Panc1 (cell line): ENCODE measurements at regions not wholly inside any gene's neighbourhood (a gene's known extent, or its start where the extent isn't known, plus 50 kb on each side); places are given as distances from the start of the nearest gene placed in this dataset.

ENCODE experiments used
- ATAC-seq: fragments of 200-7000 bp; cut with Tn5 transposase; 2 replicates; pipeline ENCODE4 v1.9.1; 2020; ENCODE audit warnings: mild to moderate bottlenecking, moderate library complexity
- BruUV-seq: library from RNA; stranded (reverse); fragments of 400-500 nt; replicated peaks from 2 replicates; lab custom pipeline; 2021; lab: Mats Ljungman, UMichigan
- CTCF ChIA-PET: fragments of 300-600 bp; sonication (Branson Sonifier 250); formaldehyde crosslinking; loops from one replicate; lab custom pipeline; 2022; ENCODE audit warnings: antibody characterized with exemption; lab: Charles Lee
- POLR2A ChIA-PET: fragments of 300-600 bp; sonication (Branson Sonifier 250); formaldehyde crosslinking; loops from one replicate; lab custom pipeline; 2022; ENCODE audit warnings: antibody characterized with exemption; lab: Charles Lee
- DNase-seq: peaks from one replicate; pipeline ENCODE4 v3.0.0-alpha.2; 2010; ENCODE audit warnings: low read depth, low spot score
- H3K27ac ChIP-seq: 2 replicates; pipeline ENCODE4 v1.5.1; 2011; ENCODE audit warnings: mild to moderate bottlenecking, low read length, inconsistent platforms
- H3K27me3 ChIP-seq: fragments of 200-500 bp; sonication (Bioruptor generic); 2 replicates; pipeline ENCODE4 v1.6.0; 2014; ENCODE audit warnings: low read length, inconsistent platforms; ENCODE audit not compliant: control insufficient read depth, insufficient read depth
- H3K36me3 ChIP-seq: fragments of 200-500 bp; sonication (Bioruptor generic); 2 replicates; pipeline ENCODE4 v1.5.1; 2014; ENCODE audit warnings: inconsistent platforms, mild to moderate bottlenecking, low read length, moderate library complexity; ENCODE audit not compliant: control insufficient read depth, insufficient read depth
- H3K4me1 ChIP-seq: 2 replicates; pipeline ENCODE4 v1.5.1; 2011; ENCODE audit warnings: inconsistent platforms, mild to moderate bottlenecking, low read length, moderate library complexity; ENCODE audit not compliant: control insufficient read depth, insufficient read depth
- H3K4me3 ChIP-seq, 2 experiments: 2 replicates each; pipeline ENCODE4 v1.5.1; 2011 to 2012; ENCODE audit warnings: low read depth in 2 of 2, low read length in 2 of 2, mild to moderate bottlenecking in 2 of 2, inconsistent platforms in 1 of 2, moderate library complexity in 1 of 2
- H3K9me3 ChIP-seq: fragments of 200-500 bp; sonication (Bioruptor generic); 2 replicates; pipeline ENCODE4 v1.5.1; 2014; ENCODE audit warnings: low read depth, mild to moderate bottlenecking, inconsistent platforms, low read length, moderate library complexity; ENCODE audit not compliant: control insufficient read depth, insufficient read depth
- POLR2AphosphoS5 ChIP-seq: IDR thresholded peaks from 2 replicates; pipeline ENCODE4 v1.6.1; 2012; ENCODE audit warnings: mild to moderate bottlenecking, low read depth, low read length, moderate library complexity
- REST ChIP-seq, 2 experiments: IDR thresholded peaks; 2 replicates each; pipeline ENCODE4 v1.6.1; 2011 to 2012; ENCODE audit warnings: low read depth in 2 of 2, control low read depth in 1 of 2, low read length in 1 of 2, mild to moderate bottlenecking in 1 of 2, moderate library complexity in 1 of 2; ENCODE audit not compliant: insufficient read depth in 1 of 2
- SIN3A ChIP-seq: IDR thresholded peaks from 2 replicates; pipeline ENCODE4 v1.6.1; 2012; ENCODE audit warnings: low read depth, mild to moderate bottlenecking, low read length, moderate library complexity, borderline replicate concordance; ENCODE audit not compliant: insufficient read depth
- TCF7L2 ChIP-seq: IDR thresholded peaks from 2 replicates; pipeline ENCODE4 v1.6.1; 2011; ENCODE audit warnings: mild to moderate bottlenecking, low read depth, low read length, inconsistent platforms
- in situ Hi-C: cut with HindIII; loops from 2 replicates; pipeline ENCODE4 v1.10.0; 2016; ENCODE audit warnings: low sequenced_read_pairs, low pct_unique_long_range_greater_than_20kb
- intact Hi-C: fragments of 100-400 bp; cut with micrococcal nuclease; formaldehyde crosslinking; loops from one replicate; pipeline ENCODE4 v1.10.0; 2022; ENCODE audit not compliant: unreplicated experiment
- TF ChIP-seq, protein P1 (sequence below): fragments of 450-650 bp; IDR thresholded peaks from 2 replicates; pipeline ENCODE4 v1.5.1; 2017; ENCODE audit warnings: mild to moderate bottlenecking

DNA sequence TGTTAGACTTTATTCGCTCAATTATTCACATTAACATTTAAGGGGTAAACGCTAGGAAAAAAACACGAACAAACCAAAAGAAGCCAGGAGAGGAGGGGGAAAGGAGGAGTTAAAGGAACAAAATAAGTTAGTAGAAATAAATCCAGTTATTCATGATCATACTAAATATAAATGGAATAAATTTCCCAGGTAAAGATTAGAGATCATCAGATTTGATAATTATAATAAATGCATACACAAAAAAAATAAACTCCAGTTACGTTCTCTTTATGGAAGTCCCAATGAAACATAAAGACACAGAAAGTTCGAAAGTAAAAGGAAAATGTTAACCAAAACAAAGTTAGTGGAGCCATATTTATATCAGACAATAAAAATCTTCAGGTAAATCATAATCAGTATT is 568.7 kb upstream of the NOX3 start:
- Histone ChIP-seq H3K4me3 (no peak overlapping the region), H3K27ac (no peak overlapping the region), H3K27me3 (no peaks in the 10 kb centered on the region), H3K36me3 (no peaks in the 10 kb centered on the region), H3K9me3 (peaks cover 4% of the 10 kb centered on the region; the same call in 1 of the 2 replicates), H3K4me1 (no peaks in the 10 kb centered on the region)
- BruUV-seq = no TSS peak
- intact Hi-C loops (no loop called here), in situ Hi-C loops (no loop called here)
- TF ChIP-seq REST (IDR thresholded peaks at IDR 0.05; ENCODE audit: insufficient read depth in 1 of 2, low read depth in 2 of 2, low read length in 1 of 2) (no peak), POLR2AphosphoS5 (no peak), TCF7L2 (no peak), SIN3A (no peak)
- TF ChIP-seq, protein P1, sequence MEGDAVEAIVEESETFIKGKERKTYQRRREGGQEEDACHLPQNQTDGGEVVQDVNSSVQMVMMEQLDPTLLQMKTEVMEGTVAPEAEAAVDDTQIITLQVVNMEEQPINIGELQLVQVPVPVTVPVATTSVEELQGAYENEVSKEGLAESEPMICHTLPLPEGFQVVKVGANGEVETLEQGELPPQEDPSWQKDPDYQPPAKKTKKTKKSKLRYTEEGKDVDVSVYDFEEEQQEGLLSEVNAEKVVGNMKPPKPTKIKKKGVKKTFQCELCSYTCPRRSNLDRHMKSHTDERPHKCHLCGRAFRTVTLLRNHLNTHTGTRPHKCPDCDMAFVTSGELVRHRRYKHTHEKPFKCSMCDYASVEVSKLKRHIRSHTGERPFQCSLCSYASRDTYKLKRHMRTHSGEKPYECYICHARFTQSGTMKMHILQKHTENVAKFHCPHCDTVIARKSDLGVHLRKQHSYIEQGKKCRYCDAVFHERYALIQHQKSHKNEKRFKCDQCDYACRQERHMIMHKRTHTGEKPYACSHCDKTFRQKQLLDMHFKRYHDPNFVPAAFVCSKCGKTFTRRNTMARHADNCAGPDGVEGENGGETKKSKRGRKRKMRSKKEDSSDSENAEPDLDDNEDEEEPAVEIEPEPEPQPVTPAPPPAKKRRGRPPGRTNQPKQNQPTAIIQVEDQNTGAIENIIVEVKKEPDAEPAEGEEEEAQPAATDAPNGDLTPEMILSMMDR = no peak
- DNase-seq (no peak), ATAC-seq (no peak)
- POLR2A ChIA-PET = no interaction called here
- CTCF ChIA-PET = no interaction called here

GRCh38 chr6:156021746-156022396 is 566.2 kb upstream of the NOX3 start:
- Histone ChIP-seq H3K27me3 (no peaks in the 10 kb centered on the region), H3K4me1 (no peaks in the 10 kb centered on the region), H3K4me3 (no peak overlapping the region), H3K27ac (no peak overlapping the region), H3K9me3 (peaks cover 4% of the 10 kb centered on the region; the same call in 1 of the 2 replicates), H3K36me3 (no peaks in the 10 kb centered on the region)
- DNase-seq (no peak), ATAC-seq (no peak)
- in situ Hi-C loops (no loop called here), intact Hi-C loops (no loop called here)
- TF ChIP-seq SIN3A = no peak
- no TSS peak for BruUV-seq
- ChIA-PET CTCF (no interaction called here), POLR2A (no interaction called here)

GRCh38 chr6:156017838-156018237 is 562.2 kb upstream of the NOX3 start:
- no peaks in the 10 kb centered on the region for H3K27me3 ChIP-seq
- no peaks in the 10 kb centered on the region for H3K4me1 ChIP-seq
- intact Hi-C loops (no loop called here), in situ Hi-C loops (no loop called here)
- no peak overlapping the region for H3K27ac ChIP-seq
- no peaks in the 10 kb centered on the region for H3K36me3 ChIP-seq
- ChIA-PET CTCF (no interaction called here), POLR2A (no interaction called here)
- H3K4me3 ChIP-seq = no peak overlapping the region
- H3K9me3 ChIP-seq = no peaks in the 10 kb centered on the region
- DNase-seq (no peak), ATAC-seq (no peak)
- no TSS peak for BruUV-seq
- TF ChIP-seq SIN3A (no peak), TCF7L2 (no peak), POLR2AphosphoS5 (no peak), REST (IDR thresholded peaks at IDR 0.05; ENCODE audit: insufficient read depth in 1 of 2, low read depth in 2 of 2, low read length in 1 of 2) (no peak)
- TF ChIP-seq, protein P1 = no peak
